ENCODE measurements at regions not wholly inside any gene's neighbourhood (a gene's known extent, or its start where the extent isn't known, plus 50 kb on each side); places are given as distances from the start of the nearest gene placed in this dataset.
"Not testable (repeated sequence)": the region's sequence is repeated elsewhere in the genome, so short reads cannot be mapped to it uniquely, and the experiment has no call there.

DNA sequence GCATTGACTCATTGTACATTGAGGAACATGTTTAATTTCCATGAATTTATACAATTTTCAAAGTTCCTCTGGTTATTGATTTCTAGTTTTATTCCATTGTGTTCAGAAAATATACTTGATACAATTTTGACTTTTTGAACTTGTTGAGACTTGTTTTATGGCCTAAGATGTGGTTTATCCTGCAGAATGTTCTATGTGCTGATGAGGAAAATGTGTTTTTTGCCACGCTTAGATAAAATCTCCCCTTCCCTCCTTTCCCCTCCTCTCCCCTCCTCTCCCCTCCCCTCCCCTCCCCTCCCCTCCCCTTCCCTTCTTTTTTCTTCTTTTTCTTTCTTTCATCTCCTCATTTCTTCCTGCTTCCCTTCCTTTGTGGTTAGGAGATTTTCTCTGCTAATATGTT, 470.8 kb upstream of the MAP3K7 start:
- ChIA-PET POLR2A (ENCODE audit: low non-redundant PET) (no interaction called here), CTCF (no interaction called here)
- DNase-seq (ENCODE audit: low spot score): no peak
- Histone ChIP-seq H3K4me3 (ENCODE audit: low read depth, low read length, poor library complexity, severe bottlenecking) (no peak overlapping the region), H3K4me1 (ENCODE audit: insufficient read depth, low read length, poor library complexity, severe bottlenecking) (no peaks in the 10 kb centered on the region), H3K27me3 (replicated peaks; ENCODE audit: insufficient read depth, low read depth, low read length, poor library complexity) (no peaks in the 10 kb centered on the region), H3K9me3 (ENCODE audit: low read depth, low read length, poor library complexity, severe bottlenecking) (peaks cover 15% of the 10 kb centered on the region), H3K36me3 (ENCODE audit: insufficient read depth, low read length, poor library complexity, severe bottlenecking) (no peaks in the 10 kb centered on the region), H3K27ac (ENCODE audit: low read depth, low read length, poor library complexity, severe bottlenecking) (no peak overlapping the region)
- intact Hi-C loops (cut with micrococcal nuclease; ENCODE audit: unreplicated experiment): no loop called here
- TF ChIP-seq EZH2 (IDR thresholded peaks at IDR 0.05; ENCODE audit: borderline replicate concordance, low read depth, low read length, poor library complexity, severe bottlenecking) (no peak), CTCF (conservative IDR thresholded peaks at IDR 0.05; ENCODE audit: low read depth, low read length) (no peak)
- BruUV-seq (replicated peaks): no TSS peak

- ChIA-PET CTCF (no interaction called here), POLR2A (ENCODE audit: low non-redundant PET) (no interaction called here)
- no peak for TF ChIP-seq CTCF (conservative IDR thresholded peaks at IDR 0.05; ENCODE audit: low read depth, low read length)
- Histone ChIP-seq H3K27ac (ENCODE audit: low read depth, low read length, poor library complexity, severe bottlenecking) (no peak overlapping the region), H3K4me3 (ENCODE audit: low read depth, low read length, poor library complexity, severe bottlenecking) (no peak overlapping the region), H3K36me3 (ENCODE audit: insufficient read depth, low read length, poor library complexity, severe bottlenecking) (no peaks in the 10 kb centered on the region), H3K4me1 (ENCODE audit: insufficient read depth, low read length, poor library complexity, severe bottlenecking) (no peaks in the 10 kb centered on the region), H3K27me3 (replicated peaks; ENCODE audit: insufficient read depth, low read depth, low read length, poor library complexity) (no peaks in the 10 kb centered on the region), H3K9me3 (ENCODE audit: low read depth, low read length, poor library complexity, severe bottlenecking) (peaks cover 15% of the 10 kb centered on the region)
- intact Hi-C loops (cut with micrococcal nuclease; ENCODE audit: unreplicated experiment): no loop called here
- no TSS peak for BruUV-seq (replicated peaks)
- DNase-seq (ENCODE audit: low spot score): no peak
Measured at GRCh38 chr6:91055959-91056358, 469.1 kb upstream of the MAP3K7 start.

DNA sequence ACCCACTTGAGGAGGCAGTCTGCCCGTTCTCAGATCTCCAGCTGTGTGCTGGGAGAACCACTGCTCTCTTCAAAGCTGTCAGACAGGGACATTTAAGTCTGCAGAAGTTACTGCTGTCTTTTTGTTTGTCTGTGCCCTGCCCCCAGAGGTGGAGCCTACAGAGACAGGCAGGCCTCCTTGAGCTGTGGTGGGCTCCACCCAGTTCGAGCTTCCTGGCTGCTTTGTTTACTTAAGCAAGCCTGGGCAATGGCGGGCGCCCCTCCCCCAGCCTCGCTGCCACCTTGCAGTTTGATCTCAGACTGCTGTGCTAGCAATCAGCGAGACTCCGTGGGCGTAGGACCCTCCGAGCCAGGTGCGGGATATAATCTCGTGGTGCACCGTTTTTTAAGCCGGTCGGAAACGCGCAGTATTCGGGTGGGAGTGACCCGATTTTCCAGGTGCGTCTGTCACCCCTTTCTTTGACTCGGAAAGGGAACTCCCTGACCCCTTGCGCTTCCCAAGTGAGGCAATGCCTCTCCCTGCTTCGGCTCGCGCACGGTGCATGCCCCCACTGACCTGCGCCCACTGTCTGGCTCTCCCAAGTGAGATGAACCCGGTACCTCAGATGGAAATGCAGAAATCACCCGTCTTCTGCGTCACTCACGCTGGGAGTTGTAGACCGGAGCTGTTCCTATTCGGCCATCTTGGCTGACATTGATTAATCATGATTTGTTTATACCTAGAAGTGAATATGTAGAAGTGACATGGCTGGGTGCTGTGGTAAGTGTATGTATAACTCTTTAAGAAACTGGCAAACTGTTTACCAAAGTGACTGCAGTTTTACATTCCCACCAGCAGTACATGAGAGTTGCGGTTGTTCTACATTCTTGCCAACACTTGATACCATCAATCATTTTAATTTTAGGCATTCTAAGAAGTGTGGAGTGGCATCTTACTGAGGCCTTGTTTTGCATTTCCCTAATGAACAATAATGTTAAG, 465.9 kb upstream of the MAP3K7 start:
- intact Hi-C loops (cut with micrococcal nuclease; ENCODE audit: unreplicated experiment); CTCF ChIA-PET: not testable (repeated sequence)

GRCh38 chr6:91045161-91045560, 458.3 kb upstream of the MAP3K7 start:
- Histone ChIP-seq H3K4me1 (ENCODE audit: insufficient read depth, low read length, poor library complexity, severe bottlenecking) (no peaks in the 10 kb centered on the region), H3K27ac (ENCODE audit: low read depth, low read length, poor library complexity, severe bottlenecking) (no peak overlapping the region), H3K27me3 (replicated peaks; ENCODE audit: insufficient read depth, low read depth, low read length, poor library complexity) (no peaks in the 10 kb centered on the region), H3K9me3 (ENCODE audit: low read depth, low read length, poor library complexity, severe bottlenecking) (no peaks in the 10 kb centered on the region), H3K4me3 (ENCODE audit: low read depth, low read length, poor library complexity, severe bottlenecking) (no peak overlapping the region), H3K36me3 (ENCODE audit: insufficient read depth, low read length, poor library complexity, severe bottlenecking) (no peaks in the 10 kb centered on the region)
- ChIA-PET CTCF (no interaction called here), POLR2A (ENCODE audit: low non-redundant PET) (no interaction called here)
- peak; percentile 26 for DNase-seq (ENCODE audit: low spot score)
- no TSS peak for BruUV-seq (replicated peaks)
- no peak for TF ChIP-seq EZH2 (IDR thresholded peaks at IDR 0.05; ENCODE audit: borderline replicate concordance, low read depth, low read length, poor library complexity, severe bottlenecking)
- no peak for TF ChIP-seq CTCF (conservative IDR thresholded peaks at IDR 0.05; ENCODE audit: low read depth, low read length)
- intact Hi-C loops (cut with micrococcal nuclease; ENCODE audit: unreplicated experiment): no loop called here

More for the DNA sequence above, 465.9 kb upstream of the MAP3K7 start:
- peaks cover 15% of the 10 kb centered on the region for H3K9me3 ChIP-seq (ENCODE audit: low read depth, low read length, poor library complexity, severe bottlenecking)
- H3K4me1 ChIP-seq (ENCODE audit: insufficient read depth, low read length, poor library complexity, severe bottlenecking); H3K27me3 ChIP-seq (replicated peaks; ENCODE audit: insufficient read depth, low read depth, low read length, poor library complexity); H3K36me3 ChIP-seq (ENCODE audit: insufficient read depth, low read length, poor library complexity, severe bottlenecking); POLR2A ChIA-PET (ENCODE audit: low non-redundant PET); BruUV-seq (replicated peaks); H3K4me3 ChIP-seq (ENCODE audit: low read depth, low read length, poor library complexity, severe bottlenecking); H3K27ac ChIP-seq (ENCODE audit: low read depth, low read length, poor library complexity, severe bottlenecking); DNase-seq (ENCODE audit: low spot score): not testable (repeated sequence)

Data from A673 (cell line).